GM12891 (cell line): ENCODE measurements at regions not wholly inside any gene's neighbourhood (a gene's known extent, or its start where the extent isn't known, plus 50 kb on each side); places are given as distances from the start of the nearest gene placed in this dataset.

Source experiments
- DNase-seq: peaks from one replicate; pipeline ENCODE4 v3.0.0; 2011; ENCODE audit warnings: low spot score; ENCODE audit not compliant: insufficient read length
- FAIRE-seq: peaks from 2 replicates; lab custom pipeline; 2011; peaks lifted over from hg19 to GRCh38; lab: Jason Lieb, UNC
- PAX5 ChIP-seq: IDR thresholded peaks from 2 replicates; pipeline ENCODE4 v1.6.1; 2011; ENCODE audit warnings: low read length, moderate library complexity, mild to moderate bottlenecking; ENCODE audit not compliant: insufficient read depth, severe bottlenecking
- POLR2A ChIP-seq: IDR thresholded peaks from 2 replicates; pipeline ENCODE4 v1.6.1; 2011; ENCODE audit warnings: low read depth, low read length, control low read depth
- POLR2AphosphoS5 ChIP-seq: IDR thresholded peaks from 2 replicates; pipeline ENCODE4 v1.6.1; 2011; ENCODE audit warnings: low read depth, low read length, control low read depth
- POU2F2 ChIP-seq: IDR thresholded peaks from 2 replicates; pipeline ENCODE4 v1.6.1; 2011; ENCODE audit warnings: low read depth, mild to moderate bottlenecking, control low read depth, low read length, moderate library complexity
- SPI1 ChIP-seq: IDR thresholded peaks from 2 replicates; pipeline ENCODE4 v1.6.1; 2011; ENCODE audit warnings: low read depth, low read length, control low read depth
- TAF1 ChIP-seq: IDR thresholded peaks from 2 replicates; pipeline ENCODE4 v1.6.1; 2011; ENCODE audit warnings: low read depth, low read length, control low read depth

DNA sequence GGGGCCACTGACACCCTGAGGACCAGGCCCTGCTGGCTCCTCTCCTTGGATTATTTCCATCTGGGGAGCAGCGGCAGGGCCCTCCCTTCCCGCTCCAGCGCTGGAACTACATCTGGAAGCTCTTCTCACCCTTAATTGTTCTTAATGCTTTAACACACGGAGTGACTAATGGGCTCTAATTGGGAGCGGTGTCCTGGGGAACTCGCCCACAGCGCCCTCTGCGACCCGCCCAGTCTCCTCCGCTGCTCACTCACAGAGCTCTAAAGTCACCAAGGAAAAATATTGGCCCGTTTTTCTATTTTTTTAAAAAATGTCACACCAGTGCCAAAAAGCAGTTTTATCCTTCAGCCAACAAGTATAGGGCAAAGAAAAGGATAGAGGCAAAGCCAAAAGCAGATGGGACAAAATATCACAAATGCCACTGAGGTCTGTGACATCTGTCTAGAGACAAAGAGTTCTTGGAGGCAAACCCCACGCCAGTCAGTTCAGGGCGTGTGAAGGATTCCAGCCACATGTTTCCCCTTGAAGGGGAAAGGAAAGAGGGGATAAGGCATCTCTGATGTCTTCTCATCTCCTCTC is 134.7 kb downstream of the RBFOX3 start:
- FAIRE-seq (no peak), DNase-seq (no peak)
- no peak for TF ChIP-seq POU2F2
- no peak for TF ChIP-seq TAF1
- TF ChIP-seq PAX5, result no peak
- TF ChIP-seq POLR2A, result no peak
- no peak for TF ChIP-seq SPI1
- no peak for TF ChIP-seq POLR2AphosphoS5

DNA sequence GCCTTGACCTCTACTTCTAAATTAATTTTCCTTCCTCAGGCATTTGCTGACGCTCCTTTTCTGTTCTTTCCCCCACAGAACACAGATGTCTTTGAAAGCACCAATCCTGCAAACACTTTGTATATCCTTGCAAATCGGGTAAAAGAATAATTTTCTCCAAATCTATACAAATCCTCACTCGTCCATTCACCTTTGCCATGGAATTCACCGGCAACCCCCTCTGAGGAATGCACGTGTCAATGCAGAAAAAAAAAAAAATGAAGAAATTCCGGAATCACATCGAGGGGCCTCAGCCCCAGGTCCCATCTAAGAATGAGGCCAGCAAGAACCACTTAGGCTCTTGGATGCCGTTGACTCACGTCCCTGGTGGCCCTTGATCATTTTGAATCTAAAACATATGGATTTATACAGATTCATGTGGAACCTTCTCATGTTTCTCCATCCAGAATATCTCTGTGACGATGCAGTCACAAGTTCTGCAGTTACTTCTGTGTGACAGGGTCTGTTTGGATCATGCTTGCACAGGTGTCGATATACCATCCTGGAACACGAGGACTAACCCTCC is 136.9 kb downstream of the RBFOX3 start:
- TF ChIP-seq TAF1 (no peak), POU2F2 (no peak), PAX5 (no peak), SPI1 (no peak), POLR2A (no peak), POLR2AphosphoS5 (no peak)
- no peak for FAIRE-seq
- DNase-seq, result no peak

DNA sequence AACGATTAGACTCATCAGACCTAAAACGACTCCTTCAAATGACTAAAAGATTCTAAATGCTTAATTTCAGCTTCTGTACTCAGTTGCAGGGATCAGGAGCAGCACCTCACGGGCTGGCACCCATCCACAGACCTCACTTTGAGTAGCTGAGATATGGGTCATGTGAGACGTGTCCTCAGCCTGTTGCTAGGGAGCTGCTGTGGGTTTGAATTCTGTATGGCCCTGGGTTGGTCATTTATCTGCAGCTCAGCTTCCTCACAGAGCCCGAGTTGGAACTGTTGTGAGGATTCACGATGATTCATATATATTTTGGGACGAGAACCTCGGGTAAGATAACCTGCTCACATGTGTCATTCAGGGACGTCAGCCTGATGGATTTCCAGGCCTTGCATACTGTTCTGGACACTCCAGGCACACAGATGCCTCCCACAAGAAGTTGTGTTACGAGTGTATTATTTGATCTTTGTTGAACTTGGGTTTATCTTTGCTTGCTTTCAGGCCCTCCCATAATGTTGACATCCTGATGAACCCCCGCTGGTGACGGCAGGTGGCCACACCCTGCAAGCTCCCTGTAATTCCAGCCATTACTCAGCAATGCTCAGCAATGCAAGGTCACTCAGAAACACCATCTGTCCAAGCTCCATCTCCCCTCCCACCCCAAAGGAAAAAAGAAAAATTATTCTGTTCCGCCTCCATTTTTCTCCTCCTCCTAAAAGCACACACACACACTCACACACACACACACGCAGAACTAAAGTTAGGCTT is 137.6 kb downstream of the RBFOX3 start:
- no peak for FAIRE-seq
- TF ChIP-seq POLR2A, result no peak
- no peak for TF ChIP-seq TAF1
- DNase-seq, result no peak

DNA sequence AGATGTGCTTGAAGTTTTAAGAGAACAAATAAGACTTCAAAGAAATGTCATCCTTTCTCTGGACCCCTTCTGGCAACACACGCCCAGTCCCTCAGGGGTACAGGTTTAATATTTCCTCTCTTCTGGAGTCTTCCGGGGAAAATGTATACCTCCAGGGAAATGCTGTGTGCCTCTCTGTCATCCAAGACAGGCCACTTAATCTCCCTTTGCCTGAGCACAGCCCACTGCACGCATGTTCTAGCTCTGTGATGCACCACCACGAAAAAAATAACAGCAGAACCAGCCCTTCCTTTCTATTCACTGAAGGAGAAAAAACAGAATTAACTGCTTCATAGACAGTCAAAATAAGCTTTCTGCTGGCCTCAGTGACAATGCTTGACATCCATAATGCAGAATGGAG is 140.1 kb downstream of the RBFOX3 start:
- DNase-seq (no peak), FAIRE-seq (no peak)
- TF ChIP-seq POU2F2 (no peak), TAF1 (no peak), SPI1 (no peak)

DNA sequence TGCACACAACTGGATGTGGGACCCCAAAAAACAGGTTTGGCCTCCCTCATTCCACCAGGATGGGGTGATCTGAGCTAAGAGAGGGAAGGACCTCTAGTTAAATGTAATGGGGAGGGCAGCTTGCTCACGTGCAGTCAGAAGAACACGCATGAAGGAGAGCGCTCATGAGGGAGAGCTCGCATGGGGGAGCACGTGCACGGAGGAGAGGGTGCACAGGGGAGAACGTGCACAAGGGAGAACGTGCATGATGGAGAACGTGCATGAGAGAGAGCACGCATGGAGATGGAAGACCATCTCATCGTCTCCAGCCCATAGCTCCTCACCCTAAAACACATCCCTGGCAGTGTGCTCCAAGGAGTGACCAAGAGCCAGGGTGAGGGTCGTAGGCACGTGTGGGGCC is 141.2 kb downstream of the RBFOX3 start:
- no peak for DNase-seq
- no peak for FAIRE-seq
- no peak for TF ChIP-seq POU2F2
- TF ChIP-seq POLR2A, result no peak
- TF ChIP-seq PAX5, result no peak
- TF ChIP-seq POLR2AphosphoS5, result no peak
- TF ChIP-seq TAF1, result no peak
- TF ChIP-seq SPI1, result no peak

DNA sequence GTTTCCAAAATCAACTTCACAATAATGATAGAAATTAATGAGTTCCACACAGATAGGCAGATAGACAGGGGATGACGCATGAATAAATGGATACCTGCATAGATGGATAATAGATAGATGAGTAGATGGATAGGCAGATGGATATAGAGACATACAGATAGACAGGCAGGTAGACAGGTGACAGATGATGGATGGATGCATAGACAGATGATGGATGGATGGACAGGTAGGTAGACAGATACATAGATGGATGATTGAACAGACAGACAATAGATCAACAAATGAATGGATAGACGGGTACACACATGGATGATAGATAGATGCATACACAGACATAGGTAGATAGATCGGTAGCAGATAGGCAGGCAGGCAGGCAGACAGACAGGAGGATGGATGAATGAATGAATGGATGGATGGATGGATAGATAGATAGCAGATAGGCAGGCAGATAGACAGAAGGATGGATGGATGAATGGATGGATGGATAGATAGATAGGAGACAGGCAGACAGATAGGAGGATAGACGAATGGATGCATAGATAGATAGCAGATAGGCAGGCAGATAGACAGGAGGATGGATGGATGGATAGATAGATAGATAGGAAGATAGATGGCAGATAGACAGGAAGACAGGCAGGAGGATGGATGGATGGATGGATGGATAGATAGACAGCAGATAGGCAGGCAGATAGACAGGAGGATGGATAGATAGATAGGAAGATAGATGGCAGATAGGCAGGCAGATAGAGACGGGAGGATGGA is 142.5 kb downstream of the RBFOX3 start:
- TF ChIP-seq TAF1 (no peak), POLR2AphosphoS5 (no peak), SPI1 (no peak), POLR2A (no peak), POU2F2 (no peak), PAX5 (no peak)
- DNase-seq, result no peak
- FAIRE-seq, result no peak

DNA sequence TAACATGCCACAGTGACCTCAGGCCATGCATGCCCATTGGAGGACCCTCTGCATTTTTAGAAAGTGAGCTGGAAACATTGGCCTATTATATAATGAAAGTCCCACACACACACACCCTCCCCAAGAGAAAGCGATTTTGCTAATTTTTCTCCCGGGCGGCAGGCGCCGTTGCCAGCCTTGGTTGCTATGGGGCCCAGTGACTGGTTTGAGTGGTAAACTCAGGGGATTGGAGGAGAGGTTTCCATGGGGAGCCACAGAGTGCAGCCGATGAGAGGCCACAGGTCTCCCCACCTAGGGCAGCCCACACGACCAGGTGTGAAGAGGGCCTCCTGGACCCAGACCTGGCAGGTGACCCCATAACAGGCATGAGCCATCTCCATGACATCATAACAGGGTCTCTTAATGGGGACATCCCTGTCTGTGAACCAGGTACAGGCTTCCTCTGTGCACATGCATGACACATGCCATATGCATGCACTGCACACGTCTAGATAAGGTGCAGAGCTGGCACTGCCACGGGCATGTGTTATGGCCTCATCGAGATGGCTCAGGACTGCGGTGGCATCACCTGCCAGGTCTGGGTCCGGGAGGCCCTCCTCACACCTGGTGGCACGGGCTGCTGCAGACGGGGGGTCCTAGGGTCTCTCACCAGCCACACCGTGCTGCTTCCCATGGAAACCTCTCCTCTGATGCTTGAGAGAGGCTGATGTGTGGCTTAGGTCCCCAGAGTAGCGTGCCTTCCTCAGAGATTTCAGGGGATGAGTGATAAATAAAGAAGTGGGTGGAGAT is 144.1 kb downstream of the RBFOX3 start:
- no peak for TF ChIP-seq SPI1
- no peak for TF ChIP-seq POLR2A
- TF ChIP-seq TAF1, result no peak
- no peak for TF ChIP-seq PAX5
- TF ChIP-seq POU2F2, result no peak
- no peak for TF ChIP-seq POLR2AphosphoS5

DNA sequence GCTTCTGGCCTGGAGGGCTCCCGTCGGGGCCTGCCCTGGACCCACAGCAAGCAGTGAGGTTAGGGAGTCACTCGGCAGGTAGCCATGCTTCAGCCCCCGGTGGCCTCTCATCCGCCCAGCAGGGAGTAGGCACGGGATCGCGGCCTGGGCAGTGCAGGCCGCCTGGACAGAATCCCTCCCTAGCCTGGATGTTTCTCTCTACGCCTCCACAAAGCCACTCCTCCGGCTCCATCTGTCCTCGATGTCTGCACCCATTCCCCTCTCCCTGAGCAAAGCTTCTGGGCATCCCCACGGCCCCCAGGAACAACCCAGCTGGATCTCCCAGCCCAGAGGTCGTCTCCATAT is 145.2 kb downstream of the RBFOX3 start:
- TF ChIP-seq POLR2A (no peak), PAX5 (no peak), TAF1 (no peak), POLR2AphosphoS5 (no peak), SPI1 (no peak), POU2F2 (no peak)
- DNase-seq (no peak), FAIRE-seq (no peak)

More for the DNA sequence above, 144.1 kb downstream of the RBFOX3 start:
- DNase-seq, result no peak
- no peak for FAIRE-seq

DNA sequence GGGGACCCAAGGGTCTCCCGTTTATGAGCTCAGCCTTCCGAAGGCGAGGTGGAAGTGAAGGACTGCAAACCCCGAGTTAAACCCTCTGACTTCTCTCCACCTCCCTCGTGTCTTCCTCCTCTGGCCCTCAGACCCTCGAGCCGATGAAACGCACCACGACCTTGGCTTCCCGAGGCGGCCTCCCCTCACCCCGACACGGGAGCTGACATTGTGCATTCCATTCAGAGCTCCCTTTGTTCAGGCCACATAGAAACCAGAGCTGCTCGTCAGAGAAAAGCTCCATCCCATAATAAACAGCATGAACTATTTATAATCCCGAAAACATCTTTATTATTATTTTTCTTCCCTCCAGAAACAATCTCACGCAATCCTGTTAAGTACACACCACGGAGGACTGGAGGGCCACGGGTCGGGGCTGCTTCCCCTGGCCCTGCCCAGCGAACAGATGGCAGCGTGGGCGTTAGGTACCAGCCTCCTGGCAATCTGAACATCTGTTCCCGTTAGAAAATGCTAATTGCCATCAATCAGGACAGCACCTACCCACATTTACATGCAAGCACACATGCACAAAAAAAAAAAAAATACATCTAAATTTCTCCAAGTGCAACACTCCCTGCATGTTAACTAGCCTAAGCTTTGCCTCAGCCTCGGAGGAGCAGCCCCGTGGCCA is 145.7 kb downstream of the RBFOX3 start:
- DNase-seq (no peak), FAIRE-seq (no peak)
- TF ChIP-seq SPI1 (no peak), POU2F2 (no peak)
